ENCODE measurements at regions not wholly inside any gene's neighbourhood (a gene's known extent, or its start where the extent isn't known, plus 50 kb on each side); places are given as distances from the start of the nearest gene placed in this dataset.

GRCh38 chr1:239467730-239468129 is 81.4 kb downstream of the CHRM3 start:
- no peaks in the 10 kb centered on the region for H4K20me1 ChIP-seq (ENCODE audit: control insufficient read depth, extremely low read depth, insufficient read depth, low read length)
- H3K9ac ChIP-seq (ENCODE audit: control insufficient read depth, extremely low read depth, insufficient read depth, low read length), result no peak overlapping the region
- no peak for DNase-seq (ENCODE audit: low read depth, low spot score)
- H3K27me3 ChIP-seq (ENCODE audit: control insufficient read depth, extremely low read depth, insufficient read depth, low read length), result no peaks in the 10 kb centered on the region
- H3K9me3 ChIP-seq (ENCODE audit: control insufficient read depth, low read depth, low read length), result peaks cover 5% of the 10 kb centered on the region
- no peak overlapping the region for H3K4me2 ChIP-seq (ENCODE audit: control insufficient read depth, extremely low read depth, insufficient read depth, low read depth, low read length)
- H3K4me1 ChIP-seq (ENCODE audit: control insufficient read depth, extremely low read depth, insufficient read depth, low read length), result no peaks in the 10 kb centered on the region
- FAIRE-seq, result no peak
- H3K4me3 ChIP-seq (ENCODE audit: control insufficient read depth in 2 of 3, extremely low read depth in 1 of 3, insufficient read depth in 2 of 3, low read depth in 1 of 3, low read length in 3 of 3), result no peak overlapping the region
- H3K9me1 ChIP-seq (ENCODE audit: control insufficient read depth, extremely low read depth, insufficient read depth, low read length), result no peaks in the 10 kb centered on the region
- no peaks in the 10 kb centered on the region for H3K79me2 ChIP-seq (ENCODE audit: control insufficient read depth, insufficient read depth, low read length)
- H3K27ac ChIP-seq (ENCODE audit: control insufficient read depth, insufficient read depth, low read length), result no peak overlapping the region
- dilution Hi-C loops (cut with MboI; ENCODE audit: extremely low pct_ligation_motif_present, low sequenced_read_pairs), result no loop called here
- no peaks in the 10 kb centered on the region for H3K36me3 ChIP-seq (ENCODE audit: control insufficient read depth in 2 of 2, extremely low read depth in 1 of 2, insufficient read depth in 2 of 2, low read length in 2 of 2)
- no peak overlapping the region for H2AFZ ChIP-seq (ENCODE audit: control insufficient read depth, low read length)
- TF ChIP-seq EZH2 (IDR thresholded peaks at IDR 0.05; ENCODE audit: low read length) (no peak), CTCF (optimal IDR thresholded peaks at IDR 0.05 in 1 of 3, IDR thresholded peaks at IDR 0.05 in 1 of 3, conservative IDR thresholded peaks at IDR 0.05 in 1 of 3; ENCODE audit: extremely low read depth in 1 of 3, insufficient read depth in 2 of 3, low read length in 3 of 3) (no peak)

GRCh38 chr1:239478069-239478468 is 91.7 kb downstream of the CHRM3 start:
- TF ChIP-seq EZH2 (IDR thresholded peaks at IDR 0.05; ENCODE audit: low read length) (no peak), CTCF (optimal IDR thresholded peaks at IDR 0.05 in 1 of 3, IDR thresholded peaks at IDR 0.05 in 1 of 3, conservative IDR thresholded peaks at IDR 0.05 in 1 of 3; ENCODE audit: extremely low read depth in 1 of 3, insufficient read depth in 2 of 3, low read length in 3 of 3) (no peak)
- Histone ChIP-seq H3K4me2 (ENCODE audit: control insufficient read depth, extremely low read depth, insufficient read depth, low read depth, low read length) (no peak overlapping the region), H3K4me3 (ENCODE audit: control insufficient read depth in 2 of 3, extremely low read depth in 1 of 3, insufficient read depth in 2 of 3, low read depth in 1 of 3, low read length in 3 of 3) (no peak overlapping the region), H4K20me1 (ENCODE audit: control insufficient read depth, extremely low read depth, insufficient read depth, low read length) (no peaks in the 10 kb centered on the region), H3K36me3 (ENCODE audit: control insufficient read depth in 2 of 2, extremely low read depth in 1 of 2, insufficient read depth in 2 of 2, low read length in 2 of 2) (no peaks in the 10 kb centered on the region), H3K4me1 (ENCODE audit: control insufficient read depth, extremely low read depth, insufficient read depth, low read length) (no peaks in the 10 kb centered on the region), H3K79me2 (ENCODE audit: control insufficient read depth, insufficient read depth, low read length) (no peaks in the 10 kb centered on the region), H3K9me1 (ENCODE audit: control insufficient read depth, extremely low read depth, insufficient read depth, low read length) (no peaks in the 10 kb centered on the region), H3K27me3 (ENCODE audit: control insufficient read depth, extremely low read depth, insufficient read depth, low read length) (no peaks in the 10 kb centered on the region), H2AFZ (ENCODE audit: control insufficient read depth, low read length) (no peak overlapping the region), H3K9ac (ENCODE audit: control insufficient read depth, extremely low read depth, insufficient read depth, low read length) (no peak overlapping the region), H3K27ac (ENCODE audit: control insufficient read depth, insufficient read depth, low read length) (no peak overlapping the region), H3K9me3 (ENCODE audit: control insufficient read depth, low read depth, low read length) (no peaks in the 10 kb centered on the region)
- no peak for FAIRE-seq
- no peak for DNase-seq (ENCODE audit: low read depth, low spot score)
- dilution Hi-C loops (cut with MboI; ENCODE audit: extremely low pct_ligation_motif_present, low sequenced_read_pairs), result no loop called here

All from keratinocyte (primary cell).